ENCODE measurements at regions not wholly inside any gene's neighbourhood (a gene's known extent, or its start where the extent isn't known, plus 50 kb on each side); places are given as distances from the start of the nearest gene placed in this dataset.

DNA sequence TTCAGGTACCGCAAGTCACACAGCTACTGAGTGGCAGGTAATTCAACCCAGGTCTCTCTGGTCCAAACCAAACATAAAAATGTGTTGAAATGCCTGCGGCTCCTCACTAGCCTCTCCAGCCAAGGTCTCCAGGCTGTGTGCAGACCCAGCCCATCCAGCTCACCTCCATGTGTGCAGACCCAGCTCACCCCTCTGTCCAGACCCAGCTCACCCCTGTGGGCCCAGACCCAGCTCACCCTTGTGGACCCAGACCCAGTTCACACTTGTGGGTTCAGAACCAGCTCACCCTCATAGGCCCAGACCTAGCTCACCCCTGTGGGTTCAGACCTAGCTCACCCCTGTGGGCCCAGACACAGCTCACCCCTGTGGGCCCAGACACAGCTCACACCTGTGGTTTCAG is 188.0 kb upstream of the ADCY2 start:
- Mint-ChIP-seq H3K4me1 (no peaks in the 10 kb centered on the region), H3K4me3 (no peak overlapping the region), H3K9me3 (peaks cover 5% of the 10 kb centered on the region), H3K36me3 (ENCODE audit: low read depth) (no peaks in the 10 kb centered on the region), H3K27me3 (no peaks in the 10 kb centered on the region), H3K27ac (no peak overlapping the region)
- intact Hi-C loops (cut with micrococcal nuclease) = no loop called here
- no peak for DNase-seq

DNA sequence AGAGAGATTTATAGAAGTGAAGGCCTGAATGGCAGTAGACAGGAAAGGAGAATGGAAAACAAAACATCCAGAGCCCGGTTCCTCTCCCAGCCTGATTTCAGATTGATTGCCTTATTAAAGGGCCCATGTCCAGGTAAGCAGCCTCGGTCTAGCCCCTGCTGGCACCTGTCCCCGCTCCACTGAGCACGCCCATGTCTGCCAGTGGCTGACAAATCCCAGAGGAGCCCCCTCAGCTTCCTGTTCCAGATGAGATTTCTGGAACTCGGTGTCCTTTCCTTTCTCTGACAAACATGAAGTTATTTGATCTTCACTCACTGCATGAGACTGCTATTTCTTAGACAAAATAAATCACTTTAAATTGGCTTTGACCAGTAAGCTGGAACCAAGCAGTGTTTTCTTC is 187.0 kb upstream of the ADCY2 start:
- DNase-seq = no peak
- Mint-ChIP-seq H3K4me1 (no peaks in the 10 kb centered on the region), H3K27ac (no peak overlapping the region), H3K9me3 (peaks cover 4% of the 10 kb centered on the region), H3K4me3 (no peak overlapping the region), H3K27me3 (no peaks in the 10 kb centered on the region), H3K36me3 (ENCODE audit: low read depth) (no peaks in the 10 kb centered on the region)
- intact Hi-C loops (cut with micrococcal nuclease) = no loop called here

DNA sequence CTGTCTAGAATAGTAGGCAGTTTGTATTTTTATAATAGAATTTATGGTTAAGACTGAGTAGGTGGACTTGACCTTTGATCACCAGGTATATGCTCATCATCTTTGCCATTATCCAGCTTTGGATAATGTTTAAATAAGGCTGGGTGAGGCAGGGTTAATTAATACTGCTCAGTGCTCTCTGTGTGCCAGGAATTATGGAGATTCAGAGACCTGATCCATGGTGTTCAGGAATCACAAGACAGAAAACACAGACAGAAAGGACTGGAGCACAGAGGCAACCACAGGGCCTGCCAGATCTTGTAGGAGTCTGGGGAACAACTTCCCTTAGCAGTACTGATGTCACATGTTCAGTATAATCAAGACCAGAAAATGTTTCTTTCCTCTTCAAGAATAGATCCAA is 186.3 kb upstream of the ADCY2 start:
- no peaks in the 10 kb centered on the region for H3K9me3 Mint-ChIP-seq
- H3K4me1 Mint-ChIP-seq = no peaks in the 10 kb centered on the region
- intact Hi-C loops (cut with micrococcal nuclease) = no loop called here
- no peak for DNase-seq
- no peak overlapping the region for H3K4me3 Mint-ChIP-seq
- no peaks in the 10 kb centered on the region for H3K36me3 Mint-ChIP-seq (ENCODE audit: low read depth)
- no peak overlapping the region for H3K27ac Mint-ChIP-seq
- no peaks in the 10 kb centered on the region for H3K27me3 Mint-ChIP-seq

DNA sequence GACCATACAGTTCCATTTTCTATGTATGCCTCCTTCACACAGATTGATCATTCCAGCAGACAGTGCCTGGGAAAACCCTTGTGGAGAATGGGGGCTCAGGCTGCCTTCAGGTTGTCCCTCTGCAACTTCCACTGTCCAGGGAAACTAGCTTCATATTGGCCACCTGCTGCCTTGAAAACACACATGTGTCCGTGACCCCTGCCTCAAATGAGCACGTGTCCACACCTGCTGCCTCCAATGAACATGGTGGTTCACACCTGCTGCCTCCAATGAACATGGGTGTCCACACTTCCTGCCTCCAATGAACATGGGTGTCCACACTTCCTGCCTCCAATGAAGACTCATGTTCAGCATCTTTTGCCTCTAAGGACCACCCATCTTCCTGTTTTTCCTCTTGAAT is 185.4 kb upstream of the ADCY2 start:
- Mint-ChIP-seq H3K4me3 (no peak overlapping the region), H3K9me3 (no peaks in the 10 kb centered on the region), H3K27me3 (no peaks in the 10 kb centered on the region), H3K4me1 (no peaks in the 10 kb centered on the region), H3K27ac (no peak overlapping the region), H3K36me3 (ENCODE audit: low read depth) (no peaks in the 10 kb centered on the region)
- DNase-seq = no peak
- intact Hi-C loops (cut with micrococcal nuclease) = no loop called here

DNA sequence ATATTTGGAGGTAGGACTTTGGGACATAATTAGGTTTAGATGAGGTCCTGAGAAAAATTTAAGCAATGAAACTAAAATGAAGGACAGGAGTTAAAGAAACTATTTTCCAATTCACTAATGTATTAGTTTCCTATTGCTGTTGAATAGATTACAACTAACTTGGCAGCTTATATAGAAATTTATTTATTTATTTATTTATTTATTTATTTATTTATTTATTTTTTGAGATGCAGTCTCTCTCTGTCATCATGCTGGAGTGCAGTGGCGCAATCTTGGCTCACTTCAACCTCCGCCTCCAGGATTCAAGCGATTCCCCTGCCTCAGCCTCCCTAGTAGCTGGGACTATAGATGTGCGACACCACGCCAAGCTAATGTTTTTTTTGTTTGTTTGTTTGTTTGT is 182.4 kb upstream of the ADCY2 start:
- no peak for DNase-seq
- no peaks in the 10 kb centered on the region for H3K9me3 Mint-ChIP-seq
- no peaks in the 10 kb centered on the region for H3K36me3 Mint-ChIP-seq (ENCODE audit: low read depth)
- H3K27me3 Mint-ChIP-seq = no peaks in the 10 kb centered on the region
- H3K4me3 Mint-ChIP-seq = no peak overlapping the region
- no peak overlapping the region for H3K27ac Mint-ChIP-seq
- no peaks in the 10 kb centered on the region for H3K4me1 Mint-ChIP-seq
- intact Hi-C loops (cut with micrococcal nuclease) = no loop called here

DNA sequence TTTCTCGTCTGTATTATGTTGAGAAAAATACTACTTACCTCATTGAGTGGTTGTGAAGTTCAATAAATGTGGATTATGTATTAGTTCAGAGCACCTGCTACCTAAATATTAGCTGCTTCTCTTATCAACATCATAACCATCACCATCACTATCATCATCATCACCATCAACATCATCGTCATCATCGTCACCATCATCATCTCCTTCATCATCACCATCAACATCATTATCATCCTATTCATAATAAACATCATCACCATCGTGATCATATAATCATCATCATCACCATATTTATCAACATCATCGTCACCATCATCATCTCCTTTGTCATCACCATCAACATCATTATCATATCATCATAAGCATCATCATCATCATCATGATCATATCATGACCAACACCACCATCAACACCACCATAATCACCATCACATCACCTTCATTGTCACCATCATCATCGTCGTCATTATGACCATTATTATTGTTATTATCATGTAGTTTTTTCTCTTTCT is 181.0 kb upstream of the ADCY2 start:
- Mint-ChIP-seq H3K4me3 (no peak overlapping the region), H3K27ac (no peak overlapping the region), H3K36me3 (ENCODE audit: low read depth) (no peaks in the 10 kb centered on the region), H3K4me1 (no peaks in the 10 kb centered on the region), H3K9me3 (no peaks in the 10 kb centered on the region), H3K27me3 (no peaks in the 10 kb centered on the region)
- no peak for DNase-seq
- intact Hi-C loops (cut with micrococcal nuclease) = no loop called here

DNA sequence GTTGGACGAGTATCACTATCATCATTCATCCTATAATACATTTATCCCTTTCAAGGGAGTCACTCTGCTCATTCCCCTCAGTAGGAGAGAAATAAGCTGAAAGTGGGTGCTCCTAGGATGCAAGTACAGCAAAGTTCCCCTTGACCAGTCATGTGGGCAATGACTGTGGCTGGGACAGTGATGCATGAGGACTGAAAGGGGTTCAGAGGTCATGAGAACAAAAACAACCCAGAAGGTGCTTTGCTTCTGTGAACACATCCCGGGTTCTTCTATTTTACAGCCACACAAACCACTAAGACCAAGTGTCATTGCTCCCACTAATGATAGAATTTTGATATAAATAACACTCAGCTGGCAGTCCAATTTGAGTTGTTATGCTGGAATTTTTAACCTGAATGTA is 177.8 kb upstream of the ADCY2 start:
- no peak overlapping the region for H3K27ac Mint-ChIP-seq
- H3K9me3 Mint-ChIP-seq = no peaks in the 10 kb centered on the region
- H3K36me3 Mint-ChIP-seq (ENCODE audit: low read depth) = no peaks in the 10 kb centered on the region
- no peaks in the 10 kb centered on the region for H3K4me1 Mint-ChIP-seq
- H3K27me3 Mint-ChIP-seq = no peaks in the 10 kb centered on the region
- H3K4me3 Mint-ChIP-seq = no peak overlapping the region
- intact Hi-C loops (cut with micrococcal nuclease) = no loop called here
- no peak for DNase-seq

DNA sequence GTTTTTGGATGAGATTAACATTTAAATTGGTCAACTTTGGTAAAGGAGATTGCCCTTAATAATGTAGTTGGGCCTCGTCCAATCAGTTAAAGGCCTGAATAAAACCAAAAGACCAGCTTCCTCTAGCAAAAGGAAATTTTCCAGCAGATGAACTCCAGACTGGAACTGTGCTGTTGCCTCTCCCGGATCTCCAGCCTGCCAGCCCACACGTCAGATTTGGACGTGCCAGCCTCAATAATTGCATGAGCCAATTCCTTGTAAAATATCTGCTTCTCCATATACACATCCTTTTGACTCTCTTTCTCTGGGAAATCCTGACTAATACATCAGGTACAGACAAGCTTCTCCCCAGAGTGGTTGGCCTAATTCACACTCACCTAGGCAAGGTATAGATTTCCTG is 175.8 kb upstream of the ADCY2 start:
- DNase-seq = no peak
- Mint-ChIP-seq H3K27ac (no peak overlapping the region), H3K27me3 (no peaks in the 10 kb centered on the region), H3K4me3 (no peak overlapping the region), H3K4me1 (no peaks in the 10 kb centered on the region), H3K9me3 (no peaks in the 10 kb centered on the region), H3K36me3 (ENCODE audit: low read depth) (no peaks in the 10 kb centered on the region)
- intact Hi-C loops (cut with micrococcal nuclease) = no loop called here

DNA sequence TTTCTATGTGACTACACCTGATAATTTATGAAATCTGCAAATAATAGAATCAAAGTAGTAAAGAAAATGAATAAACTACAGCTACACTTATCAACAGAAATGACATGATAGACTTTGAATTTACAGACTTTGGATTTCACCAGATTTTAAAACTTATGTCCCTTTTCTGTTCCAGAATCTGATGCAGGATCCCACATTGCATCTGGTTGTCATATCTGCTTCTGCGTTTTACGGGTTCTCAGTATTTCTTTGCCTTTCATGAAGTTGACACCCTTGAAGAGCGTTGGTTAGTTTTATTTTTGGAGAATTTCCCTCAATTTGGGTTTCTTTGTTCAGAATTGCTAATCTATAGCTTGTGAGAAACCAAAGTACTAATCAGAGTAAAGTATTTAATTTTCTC is 174.9 kb upstream of the ADCY2 start:
- Mint-ChIP-seq H3K4me3 (no peak overlapping the region), H3K27ac (no peak overlapping the region), H3K9me3 (no peaks in the 10 kb centered on the region), H3K4me1 (no peaks in the 10 kb centered on the region), H3K27me3 (no peaks in the 10 kb centered on the region), H3K36me3 (ENCODE audit: low read depth) (no peaks in the 10 kb centered on the region)
- intact Hi-C loops (cut with micrococcal nuclease) = no loop called here
- DNase-seq = no peak

DNA sequence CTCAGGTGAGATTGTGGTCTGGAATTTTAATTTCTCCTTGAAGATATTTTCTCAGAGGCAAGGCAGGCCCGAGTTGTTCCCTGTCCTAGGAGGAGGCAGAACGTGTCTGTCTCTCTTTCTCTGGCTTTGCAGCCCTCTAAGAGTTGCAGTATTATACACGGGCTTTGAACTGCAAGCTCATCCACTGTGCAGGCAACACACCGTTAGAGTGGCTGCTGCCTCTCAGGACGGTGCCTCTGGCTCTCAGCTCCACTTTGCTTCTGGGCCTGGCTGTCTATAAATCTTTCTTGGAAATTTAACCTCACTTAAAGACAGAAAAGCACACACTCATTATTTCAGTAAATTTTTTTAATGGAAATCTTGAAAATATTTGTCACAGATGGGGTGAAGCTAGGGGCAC is 170.1 kb upstream of the ADCY2 start:
- Mint-ChIP-seq H3K27me3 (no peaks in the 10 kb centered on the region), H3K9me3 (no peaks in the 10 kb centered on the region), H3K4me1 (no peaks in the 10 kb centered on the region), H3K27ac (no peak overlapping the region), H3K36me3 (ENCODE audit: low read depth) (no peaks in the 10 kb centered on the region), H3K4me3 (no peak overlapping the region)
- DNase-seq = no peak
- intact Hi-C loops (cut with micrococcal nuclease) = no loop called here

DNA sequence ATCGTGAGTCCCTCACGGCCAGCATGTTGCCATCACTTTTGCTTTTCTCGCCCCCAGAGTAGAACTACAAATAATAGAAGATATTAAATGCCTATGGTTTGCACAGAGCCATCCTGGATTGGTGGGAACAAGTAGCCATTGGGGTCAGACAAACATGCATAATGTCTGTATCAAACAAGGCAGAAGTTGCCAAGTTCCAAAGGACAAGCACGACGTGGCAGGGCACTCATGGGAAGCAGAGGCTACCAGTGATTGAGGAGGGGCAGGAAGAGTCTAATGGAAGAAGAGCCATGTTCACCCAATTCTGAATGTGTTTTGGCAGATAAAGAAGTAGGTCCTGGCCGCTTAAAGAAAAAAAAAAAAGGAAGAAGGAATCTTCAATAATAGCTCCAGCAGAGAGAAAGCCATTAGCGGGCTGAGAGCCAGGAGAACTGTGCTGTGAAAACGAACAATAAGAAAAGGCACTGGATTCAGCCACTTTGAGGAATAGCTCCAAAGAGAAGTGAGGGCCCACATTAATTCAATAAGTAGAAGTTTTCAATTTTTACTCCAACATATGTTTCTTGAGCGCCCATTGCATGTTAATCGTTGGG is 153.7 kb upstream of the ADCY2 start:
- H3K9me3 Mint-ChIP-seq = no peaks in the 10 kb centered on the region
- H3K27ac Mint-ChIP-seq = no peak overlapping the region
- H3K36me3 Mint-ChIP-seq (ENCODE audit: low read depth) = no peaks in the 10 kb centered on the region
- no peaks in the 10 kb centered on the region for H3K27me3 Mint-ChIP-seq
- DNase-seq = no peak
- H3K4me1 Mint-ChIP-seq = no peaks in the 10 kb centered on the region
- intact Hi-C loops (cut with micrococcal nuclease) = no loop called here
- no peak overlapping the region for H3K4me3 Mint-ChIP-seq

DNA sequence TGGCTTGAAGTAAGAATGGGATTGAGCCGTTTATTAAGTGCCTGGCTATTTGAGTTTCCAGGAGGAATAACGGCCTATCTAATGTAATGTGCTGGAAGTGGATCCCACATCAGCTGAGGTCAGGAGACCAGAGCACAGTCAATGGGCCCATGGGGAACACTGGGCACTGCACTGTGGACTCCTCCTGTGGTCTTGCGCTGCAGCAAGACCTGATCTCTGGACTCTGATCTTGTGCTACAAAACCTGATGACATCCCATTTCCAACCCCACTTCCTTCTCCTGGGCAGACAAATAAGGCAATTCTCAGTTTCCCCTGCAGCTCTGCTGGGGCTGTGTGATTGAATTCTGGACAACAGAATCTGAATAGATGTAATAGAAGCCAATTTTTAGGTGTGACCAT is 151.7 kb upstream of the ADCY2 start:
- Mint-ChIP-seq H3K4me1 (no peaks in the 10 kb centered on the region), H3K36me3 (ENCODE audit: low read depth) (no peaks in the 10 kb centered on the region), H3K27ac (no peak overlapping the region), H3K9me3 (no peaks in the 10 kb centered on the region), H3K4me3 (no peak overlapping the region), H3K27me3 (no peaks in the 10 kb centered on the region)
- DNase-seq = no peak
- intact Hi-C loops (cut with micrococcal nuclease) = no loop called here

DNA sequence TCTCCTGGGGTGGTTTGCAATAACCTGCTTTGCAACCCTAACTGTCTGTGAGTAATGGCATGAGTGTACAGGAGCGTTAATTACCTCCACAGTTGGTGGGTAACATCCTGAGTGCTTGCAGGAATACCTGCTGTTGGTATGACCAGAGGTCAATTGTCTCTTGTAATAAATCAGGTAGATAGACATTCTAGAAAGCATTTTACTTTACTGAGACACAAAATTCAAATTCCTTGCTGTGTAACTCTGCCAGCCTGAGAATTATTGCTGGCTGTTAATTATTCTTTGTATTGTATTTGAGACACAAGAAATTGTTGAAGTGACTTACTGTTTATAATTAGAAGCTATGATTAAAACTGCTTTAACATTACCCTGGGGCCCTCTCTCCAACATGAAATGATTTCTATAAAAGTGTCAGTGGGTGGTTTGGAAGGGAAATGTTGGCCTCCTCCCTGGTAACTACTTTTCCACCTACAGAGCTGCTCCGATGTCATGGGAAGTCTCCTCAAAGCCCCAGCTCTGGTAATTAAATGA is 150.8 kb upstream of the ADCY2 start:
- intact Hi-C loops (cut with micrococcal nuclease) = no loop called here
- DNase-seq = no peak
- no peaks in the 10 kb centered on the region for H3K36me3 Mint-ChIP-seq (ENCODE audit: low read depth)
- no peaks in the 10 kb centered on the region for H3K9me3 Mint-ChIP-seq
- no peaks in the 10 kb centered on the region for H3K4me1 Mint-ChIP-seq
- no peak overlapping the region for H3K4me3 Mint-ChIP-seq
- H3K27me3 Mint-ChIP-seq = no peaks in the 10 kb centered on the region
- no peak overlapping the region for H3K27ac Mint-ChIP-seq

DNA sequence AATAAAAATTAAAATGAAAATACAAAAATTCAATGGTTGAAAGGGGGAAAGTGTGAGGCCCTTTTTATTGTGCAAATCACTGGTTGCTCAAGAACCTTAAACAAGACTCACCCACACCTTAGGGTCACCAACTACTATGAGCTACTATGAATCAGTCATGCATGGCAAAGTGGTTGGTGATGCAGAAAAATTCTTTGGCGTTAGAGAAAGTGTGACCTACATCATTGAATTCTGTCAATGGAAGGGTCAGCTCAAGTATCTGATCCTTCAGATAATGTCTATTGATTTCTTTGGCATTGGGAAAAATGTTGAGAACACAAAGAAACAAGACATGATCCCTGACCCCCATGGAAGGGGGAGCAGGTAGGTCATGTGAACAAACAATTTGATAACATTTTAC is 149.7 kb upstream of the ADCY2 start:
- intact Hi-C loops (cut with micrococcal nuclease) = no loop called here
- Mint-ChIP-seq H3K4me3 (no peak overlapping the region), H3K9me3 (no peaks in the 10 kb centered on the region)

DNA sequence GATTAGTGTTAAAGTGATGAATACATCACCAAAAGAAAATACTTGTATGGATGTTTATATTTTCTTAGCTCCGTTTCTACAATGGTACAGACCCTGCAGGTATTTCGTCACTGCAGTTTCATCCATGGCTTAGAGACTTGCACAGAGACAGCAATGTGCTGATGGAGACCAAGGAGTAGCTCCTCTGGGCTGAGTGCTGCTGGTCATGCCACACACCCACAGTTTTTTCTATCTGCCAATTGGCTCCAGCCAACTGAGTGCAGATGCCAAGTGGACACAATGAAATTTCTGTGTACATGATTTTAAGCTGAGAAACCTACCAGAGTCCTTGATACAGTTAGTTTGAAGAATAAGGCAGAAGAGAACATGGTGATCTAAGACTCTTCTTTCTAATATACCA is 145.9 kb upstream of the ADCY2 start:
- no peak overlapping the region for H3K27ac Mint-ChIP-seq

More for the DNA sequence above, 149.7 kb upstream of the ADCY2 start:
- Mint-ChIP-seq H3K27ac (no peak overlapping the region), H3K4me1 (no peaks in the 10 kb centered on the region), H3K36me3 (ENCODE audit: low read depth) (no peaks in the 10 kb centered on the region), H3K27me3 (no peaks in the 10 kb centered on the region)
- DNase-seq = no peak

More for the DNA sequence above, 145.9 kb upstream of the ADCY2 start:
- H3K4me1 Mint-ChIP-seq = no peaks in the 10 kb centered on the region
- no peaks in the 10 kb centered on the region for H3K9me3 Mint-ChIP-seq
- no peaks in the 10 kb centered on the region for H3K27me3 Mint-ChIP-seq
- no peak overlapping the region for H3K4me3 Mint-ChIP-seq
- no peaks in the 10 kb centered on the region for H3K36me3 Mint-ChIP-seq (ENCODE audit: low read depth)
- no peak for DNase-seq
- intact Hi-C loops (cut with micrococcal nuclease) = no loop called here
